GM12872 (cell line): ENCODE measurements at regions not wholly inside any gene's neighbourhood (a gene's known extent, or its start where the extent isn't known, plus 50 kb on each side); places are given as distances from the start of the nearest gene placed in this dataset.

Experiments
- CTCF ChIP-seq: IDR thresholded peaks from 3 replicates; pipeline ENCODE4 v1.5.1; 2011; ENCODE audit warnings: low read depth, mild to moderate bottlenecking, low read length, moderate library complexity; ENCODE audit not compliant: insufficient read depth

- no peak for TF ChIP-seq CTCF
Observed at GRCh38 chr21:17727361-17727760, 91.8 kb downstream of the C21orf91 start.

- TF ChIP-seq CTCF = peak; percentile 25; the same call in 1 of the 3 replicates
Observed at GRCh38 chr21:17726047-17726829, 92.9 kb downstream of the C21orf91 start.

GRCh38 chr21:17725339-17725738, 93.8 kb downstream of the C21orf91 start:
- TF ChIP-seq CTCF = no peak

GRCh38 chr21:17712887-17713286, 100.2 kb upstream of the BTG3 start:
- TF ChIP-seq CTCF = no peak

GRCh38 chr21:17711896-17712295, 99.2 kb upstream of the BTG3 start:
- no peak for TF ChIP-seq CTCF

GRCh38 chr21:17709266-17709611, 96.5 kb upstream of the BTG3 start:
- no peak for TF ChIP-seq CTCF

GRCh38 chr21:17708522-17709265, 96.0 kb upstream of the BTG3 start:
- TF ChIP-seq CTCF = no peak
